DMS153 treated with DMSO at 0.1 percent for 48 hours (cell line): ENCODE measurements at regions not wholly inside any gene's neighbourhood (a gene's known extent, or its start where the extent isn't known, plus 50 kb on each side); places are given as distances from the start of the nearest gene placed in this dataset.

ENCODE experiments used
- DNase-seq: peaks from one replicate; lab custom pipeline; 2025; ENCODE audit not compliant: unreplicated experiment; lab: John Stamatoyannopoulos, UW

GRCh38 chr20:19945732-19946670 lies 71.2 kb upstream of the NAA20 start:
- DNase-seq = no peak

GRCh38 chr20:19947611-19948264 lies 69.4 kb upstream of the NAA20 start:
- no peak for DNase-seq

GRCh38 chr20:19949195-19949867 lies 67.8 kb upstream of the NAA20 start:
- no peak for DNase-seq

- DNase-seq = no peak
These were observed 67.1 kb upstream of the NAA20 start for GRCh38 chr20:19950042-19950441.

- no peak for DNase-seq
These were observed 64.8 kb upstream of the NAA20 start for GRCh38 chr20:19952392-19952791.

- no peak for DNase-seq
These were observed 63.6 kb upstream of the NAA20 start for GRCh38 chr20:19953606-19954005.

- no peak for DNase-seq
These were observed 60.2 kb upstream of the NAA20 start for GRCh38 chr20:19956976-19957375.

- no peak for DNase-seq
These were observed 58.9 kb upstream of the NAA20 start for GRCh38 chr20:19958219-19958618.

- no peak for DNase-seq
These were observed 58.2 kb upstream of the NAA20 start for GRCh38 chr20:19958928-19959327.

GRCh38 chr20:19960745-19961144 lies 56.4 kb upstream of the NAA20 start:
- DNase-seq = no peak

GRCh38 chr20:19961293-19961692 lies 55.9 kb upstream of the NAA20 start:
- no peak for DNase-seq

- no peak for DNase-seq
These were observed 54.2 kb upstream of the NAA20 start for GRCh38 chr20:19962958-19963357.

- no peak for DNase-seq
These were observed 52.6 kb upstream of the NAA20 start for GRCh38 chr20:19964289-19965265.

GRCh38 chr20:19966840-19967239 lies 50.3 kb upstream of the NAA20 start:
- no peak for DNase-seq
